ENCODE measurements at regions not wholly inside any gene's neighbourhood (a gene's known extent, or its start where the extent isn't known, plus 50 kb on each side); places are given as distances from the start of the nearest gene placed in this dataset.

- TF ChIP-seq, protein P1, sequence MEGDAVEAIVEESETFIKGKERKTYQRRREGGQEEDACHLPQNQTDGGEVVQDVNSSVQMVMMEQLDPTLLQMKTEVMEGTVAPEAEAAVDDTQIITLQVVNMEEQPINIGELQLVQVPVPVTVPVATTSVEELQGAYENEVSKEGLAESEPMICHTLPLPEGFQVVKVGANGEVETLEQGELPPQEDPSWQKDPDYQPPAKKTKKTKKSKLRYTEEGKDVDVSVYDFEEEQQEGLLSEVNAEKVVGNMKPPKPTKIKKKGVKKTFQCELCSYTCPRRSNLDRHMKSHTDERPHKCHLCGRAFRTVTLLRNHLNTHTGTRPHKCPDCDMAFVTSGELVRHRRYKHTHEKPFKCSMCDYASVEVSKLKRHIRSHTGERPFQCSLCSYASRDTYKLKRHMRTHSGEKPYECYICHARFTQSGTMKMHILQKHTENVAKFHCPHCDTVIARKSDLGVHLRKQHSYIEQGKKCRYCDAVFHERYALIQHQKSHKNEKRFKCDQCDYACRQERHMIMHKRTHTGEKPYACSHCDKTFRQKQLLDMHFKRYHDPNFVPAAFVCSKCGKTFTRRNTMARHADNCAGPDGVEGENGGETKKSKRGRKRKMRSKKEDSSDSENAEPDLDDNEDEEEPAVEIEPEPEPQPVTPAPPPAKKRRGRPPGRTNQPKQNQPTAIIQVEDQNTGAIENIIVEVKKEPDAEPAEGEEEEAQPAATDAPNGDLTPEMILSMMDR (IDR thresholded peaks at IDR 0.05; ENCODE audit: low read depth, low read length): no peak
- TF ChIP-seq POLR2A (IDR thresholded peaks at IDR 0.05; ENCODE audit: extremely low read depth, insufficient read length): no peak
Measured at GRCh38 chr16:26532456-26532855, 534.3 kb upstream of the C16orf82 start.
